Activated T-helper 1 cell treated with Interleukin-2 at 50 U/mL for 16 hours (primary cell): ENCODE measurements at regions not wholly inside any gene's neighbourhood (a gene's known extent, or its start where the extent isn't known, plus 50 kb on each side); places are given as distances from the start of the nearest gene placed in this dataset.

ENCODE experiments used
- DNase-seq: peaks from one replicate; pipeline ENCODE4 v3.0.0-alpha.2; 2020; ENCODE audit warnings: low read depth

DNA sequence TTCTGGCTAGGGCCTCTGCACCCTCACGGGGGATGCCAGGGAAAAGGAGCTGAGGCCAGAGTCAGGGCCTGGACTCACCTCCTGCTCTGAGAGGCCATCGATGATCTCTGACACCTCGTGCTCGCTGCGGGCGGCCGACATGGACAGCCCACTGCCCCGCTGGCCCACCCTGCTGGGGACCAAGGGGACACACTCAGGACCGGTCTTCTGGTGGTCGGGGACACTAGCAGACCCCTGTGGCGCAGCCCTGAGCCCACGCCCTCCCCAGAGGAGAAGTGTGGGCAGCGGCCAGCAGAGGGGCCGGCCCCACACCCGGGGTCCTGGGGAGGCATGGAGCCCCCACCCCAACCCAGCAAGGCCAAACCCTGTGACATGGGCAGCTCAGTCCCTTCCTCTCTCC is 134.6 kb downstream of the RFLNA start:
- DNase-seq: no peak

DNA sequence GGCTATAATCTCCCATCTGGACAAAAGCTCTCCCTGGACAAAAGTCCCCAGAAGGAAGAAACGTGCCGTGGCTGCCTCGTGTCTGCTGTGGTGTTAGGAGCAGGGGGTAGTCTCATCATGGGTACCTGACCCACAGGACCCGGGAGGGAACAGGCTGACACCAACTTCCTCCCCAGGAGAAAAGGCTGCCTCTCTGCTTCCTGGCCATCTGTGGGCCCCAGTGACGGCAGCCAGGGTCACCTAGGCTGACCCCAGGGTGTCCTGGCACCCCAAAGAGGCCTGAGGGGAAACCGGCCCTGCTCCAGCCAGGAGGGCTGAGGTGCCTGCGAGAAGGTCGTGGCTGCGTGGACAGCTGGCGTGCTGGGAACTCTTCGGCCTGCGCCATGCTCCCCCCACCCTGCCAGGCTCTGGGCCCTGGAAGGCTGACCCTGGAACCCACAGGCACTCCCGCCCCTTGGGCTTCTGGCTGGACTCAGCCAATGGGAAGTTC is 133.9 kb downstream of the RFLNA start:
- DNase-seq: no peak

DNA sequence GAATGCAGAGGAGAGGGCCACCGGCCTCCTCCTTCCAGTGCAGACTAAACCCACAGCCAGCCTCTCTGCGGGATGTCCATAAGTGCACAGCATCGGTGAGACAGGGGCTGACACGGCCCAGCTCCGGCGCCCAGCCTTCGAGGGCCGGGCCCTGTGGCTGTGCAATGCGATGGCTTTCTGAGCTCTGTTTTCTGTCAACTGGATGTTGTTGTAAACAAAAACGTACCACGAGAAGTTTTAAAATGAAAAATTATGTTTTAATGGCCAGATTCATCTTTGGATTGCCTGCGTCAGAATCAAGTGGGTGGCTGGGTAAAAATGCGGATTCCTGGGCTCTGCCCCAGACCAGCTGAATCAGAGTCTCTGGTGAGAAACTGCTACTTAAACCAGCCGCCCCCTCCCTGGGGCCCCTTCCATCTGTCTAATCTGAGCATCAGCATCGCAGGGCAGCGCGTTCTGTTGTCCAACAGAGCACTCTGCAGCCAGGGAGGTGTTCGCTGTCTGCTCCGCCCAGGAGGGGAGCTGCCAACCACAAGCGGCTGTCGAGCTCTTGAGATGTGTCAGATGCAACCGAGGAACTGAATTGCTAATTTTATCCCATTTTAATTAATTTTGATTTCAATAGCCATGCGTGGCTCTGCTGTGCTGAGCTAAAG is 133.4 kb downstream of the RFLNA start:
- no peak for DNase-seq

DNA sequence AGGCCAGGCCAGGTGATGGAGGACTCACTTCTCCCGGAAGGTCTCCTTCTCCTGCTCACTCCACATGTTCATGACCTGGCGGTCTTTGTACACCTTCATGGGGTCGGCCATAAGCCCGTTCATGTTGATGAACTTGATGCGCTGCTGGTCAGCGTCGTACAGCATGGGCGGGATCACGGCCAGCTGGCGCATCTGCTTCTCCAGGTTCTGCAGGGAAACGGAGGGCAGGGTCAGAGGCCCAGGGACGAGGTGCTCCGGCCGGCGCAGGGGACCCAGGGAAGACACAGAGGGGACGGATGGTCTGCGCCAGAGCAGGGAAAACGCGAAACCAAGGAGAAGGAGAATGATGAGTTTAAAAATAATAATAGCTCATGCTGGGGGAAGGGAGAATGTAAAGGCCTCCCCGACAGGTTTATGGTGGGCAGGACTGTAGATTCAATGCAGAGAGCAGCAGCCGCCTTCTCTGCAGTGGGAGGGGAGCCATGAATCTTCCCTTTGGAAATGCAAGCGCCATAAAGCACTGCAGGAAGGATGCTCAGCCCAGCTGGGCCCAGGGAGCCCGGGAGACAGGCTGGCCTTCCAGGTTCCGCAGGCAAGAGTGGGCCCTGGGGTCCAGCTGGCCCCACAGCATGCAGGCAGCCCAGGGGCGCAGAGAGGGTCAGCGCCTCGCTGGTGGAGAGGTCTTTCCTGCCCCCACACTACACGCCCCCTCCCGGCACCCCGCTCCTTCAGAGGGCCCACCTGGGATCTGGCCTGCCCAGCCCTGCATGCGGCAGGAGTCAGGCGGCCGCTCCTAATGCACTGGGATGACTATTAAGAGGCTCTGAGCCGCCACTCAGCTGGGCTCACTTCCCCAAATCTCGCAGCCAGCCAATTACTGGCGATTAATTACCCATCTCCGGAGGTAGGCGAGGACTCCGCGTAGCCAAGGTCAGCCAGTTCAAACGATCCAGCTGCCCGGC is 132.0 kb downstream of the RFLNA start:
- no peak for DNase-seq

DNA sequence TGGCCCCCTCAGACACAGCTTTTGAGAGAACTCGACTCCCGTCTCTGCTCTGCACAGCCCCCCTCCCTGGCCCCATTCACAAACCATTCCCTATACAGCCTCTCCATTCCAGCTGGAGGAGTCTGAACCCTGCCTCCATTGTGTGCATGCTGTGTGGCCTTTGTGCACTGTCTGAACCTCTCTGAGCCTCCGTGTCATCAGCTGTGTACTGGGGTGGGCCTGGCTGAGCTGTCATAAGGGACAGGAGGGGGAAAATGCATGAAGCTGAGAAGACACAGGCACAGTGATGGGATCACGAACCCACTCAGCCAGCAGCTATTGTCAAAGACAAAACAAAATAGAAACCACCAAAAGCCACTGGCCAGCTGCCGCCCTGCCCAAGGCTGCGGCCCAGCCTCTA is 130.8 kb downstream of the RFLNA start:
- DNase-seq: no peak

DNA sequence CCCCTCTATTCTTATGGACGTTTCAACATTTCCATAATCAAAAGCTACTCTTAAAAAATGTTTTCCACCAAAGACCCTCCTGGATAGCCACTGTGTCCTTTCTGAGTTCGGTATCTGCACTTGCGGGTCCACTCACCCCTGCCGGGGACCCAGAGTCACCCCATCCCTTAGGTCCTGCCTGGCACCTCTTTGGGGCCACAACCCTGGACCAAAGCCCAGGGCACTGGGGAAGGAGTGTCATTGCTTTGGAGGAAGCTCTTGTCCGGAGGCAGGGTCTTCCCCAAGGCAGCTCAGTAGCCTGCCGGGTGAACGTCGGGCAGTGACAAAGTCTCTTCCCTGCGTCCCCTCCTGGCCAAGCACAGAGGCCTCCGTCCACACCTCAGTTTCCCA is 129.6 kb downstream of the RFLNA start:
- DNase-seq: no peak

DNA sequence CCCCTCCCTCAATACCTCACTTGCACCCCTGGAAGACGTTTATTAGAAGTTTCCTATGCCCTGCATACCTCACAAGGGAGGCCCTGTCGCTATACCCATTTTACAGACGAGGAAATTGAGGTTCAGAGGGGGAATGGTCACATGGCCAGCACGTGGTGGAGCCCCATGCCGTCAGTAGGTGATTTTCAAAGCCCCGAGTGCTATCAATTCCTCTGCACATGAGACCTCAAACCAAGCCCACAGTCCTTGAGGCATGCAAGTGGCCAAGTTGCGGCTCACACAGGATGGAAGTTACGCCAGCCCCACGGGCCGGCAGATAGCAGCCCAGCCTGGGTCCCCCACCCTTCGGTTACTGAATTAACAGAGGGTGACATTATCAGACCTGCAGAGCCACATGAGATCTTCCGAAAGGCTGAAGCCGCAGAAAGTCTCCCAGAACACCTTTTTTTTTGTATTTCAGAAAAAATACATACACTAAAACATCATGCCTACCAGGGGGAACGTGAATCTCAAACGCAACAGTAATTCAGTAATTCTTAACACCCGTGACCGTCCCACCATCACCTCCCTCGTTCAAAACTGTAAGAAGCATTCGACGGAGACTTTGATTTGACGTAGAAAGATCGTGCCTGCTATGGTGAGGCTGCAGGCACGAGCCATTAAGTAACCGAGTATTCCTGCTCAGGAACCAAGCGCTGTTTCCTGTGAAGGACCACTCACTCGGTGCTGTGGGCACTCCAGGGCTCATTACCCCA is 129.0 kb downstream of the RFLNA start:
- no peak for DNase-seq

DNA sequence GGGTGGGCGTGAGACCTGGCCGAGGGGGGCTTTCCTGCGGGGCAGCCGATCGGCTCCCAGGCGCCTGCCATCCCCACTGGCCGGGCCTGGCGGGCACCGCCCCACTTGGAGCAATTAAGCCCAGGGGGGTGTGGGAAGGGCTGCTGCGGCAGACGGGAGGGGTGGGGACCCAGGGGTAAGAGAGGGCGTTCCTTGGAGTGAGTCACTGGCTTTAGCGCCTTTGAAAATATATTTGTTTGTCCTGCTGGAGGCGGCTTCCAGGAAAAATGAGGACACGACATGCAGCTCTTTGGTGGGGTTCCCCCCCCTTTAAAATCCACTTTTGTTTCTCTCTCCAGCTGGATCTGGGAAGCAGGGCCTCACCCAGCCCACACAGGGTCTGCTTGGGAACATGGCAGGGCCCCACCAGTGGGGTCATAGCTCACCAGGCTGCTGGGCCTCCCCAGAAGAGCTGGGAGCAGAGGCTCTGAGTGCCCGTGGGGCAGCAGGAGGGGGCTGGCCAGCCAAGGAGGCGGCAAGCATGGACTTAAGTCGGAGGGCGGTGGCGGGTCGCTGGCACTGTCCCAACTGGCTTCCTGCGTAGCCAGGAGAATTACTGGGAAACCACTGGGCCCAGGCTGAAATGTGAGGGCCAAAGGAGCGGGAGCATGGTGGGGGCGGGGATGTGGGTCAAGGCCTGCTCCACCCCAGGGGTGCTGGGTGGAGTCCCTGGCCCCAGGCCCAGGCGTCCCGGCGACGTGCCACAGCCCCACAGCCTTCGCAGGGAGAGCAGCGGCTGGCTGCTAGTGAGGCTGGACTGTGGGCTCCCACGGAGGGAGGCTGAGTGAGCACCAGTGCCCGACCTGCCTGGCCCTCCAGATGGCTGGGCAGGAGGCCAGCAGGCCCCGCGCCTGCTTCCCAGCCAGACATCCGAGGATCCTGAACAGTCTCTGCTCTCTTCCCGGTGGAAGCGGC is 128.0 kb downstream of the RFLNA start:
- DNase-seq: no peak

DNA sequence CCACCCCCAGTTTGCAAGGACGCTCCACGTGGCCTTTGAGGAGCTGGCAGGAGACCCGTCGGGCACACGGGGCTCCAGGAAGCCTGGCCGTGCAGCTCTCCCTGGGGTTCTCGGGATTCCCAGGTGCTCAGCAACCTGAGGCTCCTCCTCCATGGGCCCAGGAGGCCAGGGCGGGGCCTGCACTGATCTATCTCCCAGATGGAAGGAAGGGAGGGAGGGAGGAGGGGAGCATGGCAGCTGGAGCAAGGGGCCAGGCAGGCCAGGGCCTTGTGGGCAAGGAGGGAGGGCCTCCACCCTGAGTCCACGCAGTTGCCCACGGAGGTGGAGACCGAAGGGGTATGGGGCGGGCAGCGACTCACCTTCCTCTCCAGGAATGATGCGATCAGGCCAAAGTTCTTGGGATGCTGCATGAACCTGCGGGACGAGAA is 127.3 kb downstream of the RFLNA start:
- DNase-seq: no peak

DNA sequence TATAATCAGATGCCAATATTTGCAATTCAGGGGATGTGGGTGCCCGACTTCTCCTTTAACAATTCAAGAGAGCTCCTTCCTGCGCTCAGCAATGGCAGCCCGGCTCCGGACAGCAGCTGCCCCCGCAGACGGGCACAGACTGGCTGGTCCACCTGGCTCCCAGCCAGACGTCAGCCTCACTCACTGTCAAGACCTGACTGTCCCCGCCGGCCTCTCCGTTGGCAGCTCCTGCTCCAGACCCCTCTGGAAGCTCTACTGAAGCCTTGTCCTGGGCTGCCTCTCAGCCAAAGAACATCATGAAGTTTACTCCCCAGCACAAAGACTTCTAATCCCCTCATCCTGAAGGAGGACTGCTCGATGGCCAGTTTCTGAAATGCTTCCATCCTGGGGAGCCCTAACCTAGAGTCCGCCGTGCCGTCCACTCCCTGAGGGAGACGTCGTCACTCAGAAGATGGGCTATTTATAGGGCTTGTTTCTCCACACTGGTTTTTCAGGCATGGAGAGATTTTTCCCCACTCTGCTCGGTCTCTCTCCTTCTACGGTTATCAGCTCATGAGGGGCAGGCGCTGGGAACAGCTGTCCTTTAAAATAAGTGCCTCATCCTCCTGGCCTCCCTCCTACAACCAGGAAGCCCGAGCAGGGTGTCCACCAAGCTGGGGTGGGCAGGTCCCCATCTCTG is 126.2 kb downstream of the RFLNA start:
- no peak for DNase-seq

DNA sequence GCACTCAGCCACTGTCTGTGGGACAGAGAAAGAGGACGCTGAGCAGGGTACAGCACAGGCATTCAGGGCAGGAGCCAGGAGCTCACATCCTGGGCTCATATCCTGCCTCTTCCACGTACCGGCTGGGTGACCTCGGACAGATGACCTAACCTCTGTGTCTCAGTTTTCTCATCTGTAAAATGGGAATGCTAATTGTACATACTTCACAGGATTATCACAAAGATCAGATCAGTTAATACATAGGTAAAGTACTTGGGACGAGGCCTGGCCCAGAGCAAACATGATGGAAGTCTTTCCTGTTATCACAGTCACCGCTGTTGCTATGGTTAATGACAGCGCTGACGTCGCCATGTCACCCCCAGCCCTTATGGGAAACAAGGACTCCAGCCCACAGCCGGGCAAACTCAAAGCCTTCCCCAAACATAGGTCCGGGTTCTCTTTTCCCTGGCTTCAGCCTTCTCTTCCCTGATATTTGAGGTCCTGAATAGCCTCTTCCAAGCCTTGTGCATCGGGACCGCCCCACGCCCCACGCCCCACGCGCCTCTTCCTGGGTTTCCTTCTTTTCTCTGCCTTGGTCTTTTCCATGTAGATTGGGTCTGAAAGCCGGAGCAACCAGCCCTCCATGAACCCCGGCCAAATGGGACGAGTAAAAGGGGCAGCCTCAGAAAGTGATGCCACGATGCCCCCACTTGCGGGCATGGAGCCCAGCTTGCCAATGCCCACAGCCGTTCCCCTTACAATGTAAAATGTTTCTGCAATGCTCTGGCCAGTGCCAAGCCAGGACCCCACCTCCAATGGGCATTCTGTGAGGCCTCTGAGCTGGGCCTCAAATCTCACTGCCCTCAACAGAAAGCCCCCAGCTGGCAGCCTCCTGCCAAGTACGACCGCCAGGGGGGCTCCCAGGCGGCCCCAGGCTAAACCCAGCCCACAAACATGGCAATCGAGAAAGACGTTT is 125.4 kb downstream of the RFLNA start:
- DNase-seq: no peak

DNA sequence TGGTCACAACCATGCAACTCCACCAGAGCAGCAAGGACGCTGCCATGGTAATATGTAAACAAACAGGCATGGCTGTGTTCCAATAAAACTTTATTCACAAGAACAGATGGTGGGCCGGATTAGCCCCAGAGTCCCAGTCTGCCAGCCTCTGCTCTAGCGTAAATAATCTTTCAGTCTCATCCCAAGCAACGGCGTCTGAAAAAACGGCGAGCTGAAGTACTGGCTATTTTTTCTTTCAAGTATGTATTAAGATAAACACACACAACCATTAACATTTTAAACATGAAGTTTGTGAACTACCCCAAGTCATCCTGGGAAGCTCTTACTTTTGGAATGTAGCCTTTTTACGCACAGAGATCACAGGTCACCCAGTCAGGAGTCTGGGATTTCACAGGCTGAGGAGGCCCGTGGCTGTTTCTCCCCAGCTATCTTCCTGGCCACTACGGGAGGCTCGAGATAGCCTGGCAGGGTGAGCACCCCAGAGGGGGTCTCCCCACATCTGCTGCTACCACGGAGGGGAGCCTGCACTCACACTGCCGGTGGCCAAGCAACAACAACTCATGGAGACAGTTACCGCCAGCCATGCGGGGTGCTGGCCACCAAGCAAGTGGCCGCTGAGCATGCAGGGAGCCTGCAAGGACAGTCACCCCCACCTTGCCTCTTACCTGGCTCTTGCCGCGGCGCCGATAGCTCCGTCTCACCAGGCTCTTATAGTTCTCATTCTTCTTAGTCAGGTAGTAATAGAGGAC is 124.6 kb downstream of the RFLNA start:
- no peak for DNase-seq

DNA sequence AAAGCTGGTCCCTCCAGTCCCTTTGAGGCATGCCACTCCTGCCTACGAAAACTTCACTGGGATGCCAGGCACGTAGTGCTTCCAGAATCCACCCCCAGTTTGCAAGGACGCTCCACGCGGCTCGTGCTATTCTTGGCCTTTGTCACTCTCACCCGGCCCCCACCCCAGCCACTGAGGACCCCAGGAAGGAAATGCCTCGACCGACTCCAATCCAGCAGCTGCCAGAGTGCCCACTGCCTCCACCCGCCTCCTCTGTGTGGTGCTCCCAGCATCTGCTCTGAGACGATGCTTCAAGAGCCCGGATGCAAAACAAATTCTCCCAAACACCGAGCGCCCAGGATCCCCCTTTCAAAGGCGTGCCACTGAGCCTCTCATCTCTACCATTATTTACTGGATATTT is 123.9 kb downstream of the RFLNA start:
- DNase-seq: no peak

DNA sequence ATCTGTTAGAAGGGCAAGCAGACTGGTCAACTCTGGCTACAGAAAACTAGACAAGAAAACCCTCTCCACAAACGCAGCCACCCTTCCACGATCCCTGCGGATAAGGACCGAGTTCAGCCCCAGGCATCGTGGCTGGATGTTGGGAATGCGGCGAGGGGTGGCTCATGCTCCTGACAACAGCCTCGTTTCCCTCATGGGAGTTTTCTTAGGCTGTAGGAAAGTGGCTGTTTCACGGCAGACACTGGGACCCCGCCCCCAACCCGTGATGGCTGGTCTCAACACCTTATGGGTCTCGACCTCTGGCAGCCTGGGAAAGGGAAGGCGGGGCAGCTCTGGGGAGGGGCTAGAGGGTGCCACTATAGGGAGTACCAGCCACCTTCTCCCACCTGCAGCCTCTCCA is 123.3 kb downstream of the RFLNA start:
- no peak for DNase-seq

DNA sequence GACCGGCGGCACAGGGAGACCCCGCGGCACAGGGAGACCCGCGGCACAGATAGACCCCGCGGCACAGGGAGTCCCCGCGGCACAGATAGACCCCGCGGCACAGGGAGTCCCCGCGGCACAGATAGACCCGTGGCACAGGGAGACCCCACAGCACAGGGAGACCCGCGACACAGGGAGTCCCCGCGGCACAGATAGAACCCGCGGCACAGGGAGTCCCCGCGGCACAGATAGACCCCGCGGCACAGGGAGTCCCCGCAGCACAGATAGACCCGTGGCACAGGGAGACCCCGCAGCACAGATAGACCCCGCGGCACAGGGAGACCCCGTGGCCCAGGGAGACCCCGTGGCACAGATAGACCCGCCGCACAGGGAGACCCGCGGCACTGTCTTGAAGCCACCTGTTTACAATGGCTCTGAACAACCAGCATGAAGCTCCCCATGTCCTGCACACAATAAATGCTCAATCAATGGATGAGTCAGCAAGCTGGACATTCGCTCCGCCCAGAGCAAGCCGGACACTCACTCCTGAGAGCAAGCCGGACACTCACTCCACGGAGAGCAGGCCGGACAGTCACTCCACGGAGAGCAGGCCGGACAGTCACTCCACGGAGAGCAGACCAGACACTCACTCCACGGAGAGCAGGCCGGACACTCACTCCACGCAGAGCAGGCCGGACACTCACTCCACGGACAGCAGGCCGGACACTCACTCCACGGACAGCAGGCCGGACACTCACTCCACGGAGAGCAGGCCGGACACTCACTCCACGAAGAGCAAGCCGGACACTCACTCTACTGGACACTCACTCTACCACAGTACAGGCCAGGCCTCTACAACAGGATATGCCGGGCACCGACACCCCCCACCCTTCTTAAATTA is 121.9 kb downstream of the RFLNA start:
- no peak for DNase-seq

DNA sequence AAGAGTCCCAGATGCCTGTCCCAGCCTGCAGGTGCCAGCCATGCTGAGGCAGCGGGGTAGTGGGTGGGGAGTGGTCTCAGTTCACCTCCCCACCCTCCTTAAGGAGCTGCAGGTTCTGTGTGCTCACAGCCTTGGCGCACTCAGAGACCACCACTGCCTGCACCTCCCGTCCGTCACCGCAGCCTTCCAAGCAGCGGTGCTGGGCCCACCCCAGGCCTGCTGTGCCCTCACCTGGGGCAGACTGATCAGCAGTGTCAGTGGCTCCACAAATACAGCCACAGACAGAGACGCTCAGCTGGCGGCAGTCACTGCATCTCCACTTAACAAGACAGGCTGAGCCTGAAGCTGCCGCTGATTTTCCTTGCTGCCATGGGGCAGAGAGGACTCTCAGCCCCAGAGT is 120.2 kb downstream of the RFLNA start:
- no peak for DNase-seq

DNA sequence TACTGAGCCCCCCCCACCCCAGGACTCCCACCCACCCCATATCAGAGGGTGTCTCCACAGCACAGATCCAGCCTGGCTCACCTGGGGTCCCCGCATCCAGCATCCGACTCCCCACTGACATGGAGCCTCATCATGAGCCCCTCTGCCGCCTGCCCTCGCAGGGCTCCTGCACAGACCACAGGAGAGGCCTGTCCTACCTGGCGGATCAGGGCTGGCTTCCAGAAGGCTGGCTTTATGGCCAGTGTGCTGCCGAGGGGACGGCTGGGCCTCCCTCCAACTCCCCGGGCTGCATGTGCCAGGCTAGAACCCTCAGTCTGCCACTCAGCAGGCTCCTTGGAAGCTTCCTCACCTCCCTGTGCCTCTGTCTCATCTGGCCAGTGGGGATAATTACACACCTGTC is 119.0 kb downstream of the RFLNA start:
- no peak for DNase-seq

DNA sequence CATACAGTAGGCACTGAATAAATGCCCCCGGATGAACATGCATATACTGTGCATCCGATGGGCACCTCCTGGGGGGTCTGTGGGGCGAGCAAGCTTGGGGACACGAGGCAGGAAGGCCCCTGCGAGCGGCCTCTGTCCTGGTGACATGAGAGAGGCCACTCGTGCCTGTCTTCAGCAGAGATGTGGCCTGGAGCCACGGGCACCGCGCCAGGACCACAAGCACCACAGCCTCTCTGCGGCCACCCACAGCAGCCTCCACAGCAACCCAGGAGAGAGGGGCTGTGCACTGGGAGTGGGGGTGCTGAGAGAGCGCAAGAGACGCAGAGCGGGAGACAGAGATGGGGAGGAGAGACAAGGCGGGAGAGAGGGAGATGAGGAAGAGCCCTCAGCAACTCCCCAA is 118.5 kb downstream of the RFLNA start:
- DNase-seq: no peak
